DOHH2 (cell line): ENCODE measurements at regions not wholly inside any gene's neighbourhood (a gene's known extent, or its start where the extent isn't known, plus 50 kb on each side); places are given as distances from the start of the nearest gene placed in this dataset.

Experiments
- H3F3A ChIP-seq: fragments of 200-600 bp; sonication (generic), shearing (Covaris generic); 2 replicates; pipeline ENCODE4 v1.6.0; 2016; ENCODE audit warnings: antibody characterized with exemption, mild to moderate bottlenecking; ENCODE audit not compliant: control insufficient read depth, insufficient read depth
- H3K27ac ChIP-seq: fragments of 200-600 bp; sonication (generic); 2 replicates; pipeline ENCODE4 v1.5.1; 2014; ENCODE audit warnings: low read depth, mild to moderate bottlenecking, low read length, moderate library complexity
- H3K27me3 ChIP-seq: fragments of 200-600 bp; sonication (generic); 2 replicates; pipeline ENCODE4 v1.6.1; 2014; ENCODE audit warnings: mild to moderate bottlenecking, low read length, mixed read lengths; ENCODE audit not compliant: control insufficient read depth
- H3K36me3 ChIP-seq: fragments of 200-600 bp; sonication (generic); 2 replicates; pipeline ENCODE4 v1.6.1; 2014; ENCODE audit warnings: mild to moderate bottlenecking, low read length, moderate library complexity, mixed read lengths; ENCODE audit not compliant: control insufficient read depth
- H3K4me1 ChIP-seq: fragments of 200-600 bp; sonication (generic); 2 replicates; pipeline ENCODE4 v1.6.1; 2014; ENCODE audit warnings: mild to moderate bottlenecking, low read length, mixed read lengths; ENCODE audit not compliant: control insufficient read depth
- H3K4me2 ChIP-seq: fragments of 200-600 bp; sonication (generic); 2 replicates; pipeline ENCODE4 v1.6.0; 2014; ENCODE audit warnings: mild to moderate bottlenecking, low read length, moderate library complexity
- H3K4me3 ChIP-seq: fragments of 200-600 bp; sonication (generic); 2 replicates; pipeline ENCODE4 v1.5.1; 2014; ENCODE audit warnings: mild to moderate bottlenecking, low read length, mixed read lengths
- H3K79me2 ChIP-seq: fragments of 200-600 bp; sonication (generic); 2 replicates; pipeline ENCODE4 v1.6.1; 2014; ENCODE audit warnings: mild to moderate bottlenecking, low read length, mixed read lengths; ENCODE audit not compliant: control insufficient read depth
- H3K9me2 ChIP-seq: fragments of 200-600 bp; sonication (generic); replicated peaks from 2 replicates; pipeline ENCODE4 v1.6.1; 2014; ENCODE audit warnings: mild to moderate bottlenecking, low read length, mixed read lengths; ENCODE audit not compliant: control insufficient read depth
- H3K9me3 ChIP-seq: fragments of 200-600 bp; sonication (generic); 2 replicates; pipeline ENCODE4 v1.6.1; 2014; ENCODE audit warnings: antibody characterized with exemption, low read length, mixed read lengths; ENCODE audit not compliant: control insufficient read depth, insufficient read depth
- H4K20me1 ChIP-seq: fragments of 200-600 bp; sonication (generic); 2 replicates; pipeline ENCODE4 v1.6.0; 2014; ENCODE audit warnings: low read depth, mild to moderate bottlenecking, antibody characterized with exemption, low read length, moderate library complexity; ENCODE audit not compliant: control insufficient read depth, insufficient read depth
- CTCF ChIP-seq: fragments of 200-600 bp; sonication (generic); IDR thresholded peaks from one replicate; pipeline ENCODE4 v1.5.1; 2014; ENCODE audit warnings: antibody characterized with exemption, mild to moderate bottlenecking, low read depth, low read length; ENCODE audit not compliant: poor library complexity, severe bottlenecking
- EZH2phosphoT487 ChIP-seq: fragments of 200-600 bp; sonication (generic); IDR thresholded peaks from 2 replicates; pipeline ENCODE4 v1.6.1; 2017; ENCODE audit warnings: borderline replicate concordance, mild to moderate bottlenecking, antibody characterized with exemption, low read length, moderate library complexity, mixed read lengths

GRCh38 chr18:22325396-22325795 lies 92.3 kb downstream of the CTAGE1 start:
- Histone ChIP-seq H3K4me2 (no peak overlapping the region), H4K20me1 (no peaks in the 10 kb centered on the region), H3K9me2 (no peaks in the 10 kb centered on the region), H3K36me3 (no peaks in the 10 kb centered on the region), H3K4me1 (no peaks in the 10 kb centered on the region), H3F3A (no peaks in the 10 kb centered on the region), H3K27ac (no peak overlapping the region), H3K79me2 (no peaks in the 10 kb centered on the region), H3K9me3 (no peaks in the 10 kb centered on the region), H3K27me3 (no peaks in the 10 kb centered on the region), H3K4me3 (no peak overlapping the region)
- TF ChIP-seq CTCF, result no peak
- TF ChIP-seq EZH2phosphoT487, result no peak

GRCh38 chr18:22324191-22325131 lies 93.3 kb downstream of the CTAGE1 start:
- Histone ChIP-seq H3K27ac (no peak overlapping the region), H3K27me3 (no peaks in the 10 kb centered on the region), H3K4me3 (no peak overlapping the region), H3K9me3 (no peaks in the 10 kb centered on the region), H3K9me2 (no peaks in the 10 kb centered on the region), H3F3A (no peaks in the 10 kb centered on the region), H3K4me1 (no peaks in the 10 kb centered on the region), H3K79me2 (no peaks in the 10 kb centered on the region), H3K36me3 (no peaks in the 10 kb centered on the region), H3K4me2 (no peak overlapping the region), H4K20me1 (no peaks in the 10 kb centered on the region)
- no peak for TF ChIP-seq CTCF
- TF ChIP-seq EZH2phosphoT487, result no peak

- no peaks in the 10 kb centered on the region for H3K27me3 ChIP-seq
- no peaks in the 10 kb centered on the region for H3F3A ChIP-seq
- H3K4me1 ChIP-seq, result no peaks in the 10 kb centered on the region
- no peaks in the 10 kb centered on the region for H3K36me3 ChIP-seq
- no peaks in the 10 kb centered on the region for H3K9me3 ChIP-seq
- TF ChIP-seq EZH2phosphoT487 (no peak), CTCF (no peak)
- no peak overlapping the region for H3K4me2 ChIP-seq
- no peak overlapping the region for H3K4me3 ChIP-seq
- no peaks in the 10 kb centered on the region for H3K79me2 ChIP-seq
- no peaks in the 10 kb centered on the region for H3K9me2 ChIP-seq
- H4K20me1 ChIP-seq, result no peaks in the 10 kb centered on the region
- H3K27ac ChIP-seq, result no peak overlapping the region
Measured at GRCh38 chr18:22322243-22322691, 95.4 kb downstream of the CTAGE1 start.
